Neural progenitor cell (in vitro differentiated cells): ENCODE measurements at regions not wholly inside any gene's neighbourhood (a gene's known extent, or its start where the extent isn't known, plus 50 kb on each side); places are given as distances from the start of the nearest gene placed in this dataset.

Experiments used
- DNase-seq: peaks from one replicate; pipeline ENCODE4 v3.0.0-alpha.2; 2016; ENCODE audit warnings: low spot score
- H2AFZ ChIP-seq: fragments of 200-600 bp; sonication (generic); replicated peaks from 2 replicates; pipeline ENCODE4 v1.6.1; 2016; ENCODE audit warnings: antibody characterized with exemption
- H3F3A ChIP-seq: fragments of 200-600 bp; sonication (generic); 2 replicates; pipeline ENCODE4 v1.6.1; 2016; ENCODE audit warnings: antibody characterized with exemption, low read depth
- H3K27ac ChIP-seq: fragments of 200-600 bp; sonication (generic); 2 replicates; pipeline ENCODE4 v1.5.1; 2016; ENCODE audit warnings: mild to moderate bottlenecking
- H3K27me3 ChIP-seq: fragments of 200-600 bp; sonication (generic); 2 replicates; pipeline ENCODE4 v1.6.1; 2016; ENCODE audit warnings: mild to moderate bottlenecking, moderate library complexity
- H3K36me3 ChIP-seq: fragments of 200-600 bp; sonication (generic); 2 replicates; pipeline ENCODE4 v1.5.1; 2016
- H3K4me1 ChIP-seq: fragments of 200-600 bp; sonication (generic); 2 replicates; pipeline ENCODE4 v1.6.1; 2016; ENCODE audit warnings: mixed run types
- H3K4me2 ChIP-seq: fragments of 200-600 bp; sonication (generic); 2 replicates; pipeline ENCODE4 v1.6.1; 2016
- H3K4me3 ChIP-seq: fragments of 200-600 bp; sonication (generic); 2 replicates; pipeline ENCODE4 v1.5.1; 2016
- H3K79me2 ChIP-seq: fragments of 200-600 bp; sonication (generic); 2 replicates; pipeline ENCODE4 v1.6.1; 2016; ENCODE audit warnings: low read depth
- H3K9ac ChIP-seq: fragments of 200-600 bp; sonication (generic); 2 replicates; pipeline ENCODE4 v1.6.1; 2016
- H3K9me3 ChIP-seq: fragments of 200-600 bp; sonication (generic); 2 replicates; pipeline ENCODE4 v1.5.1; 2016; ENCODE audit warnings: low read depth
- H4K20me1 ChIP-seq: fragments of 200-600 bp; sonication (generic); 2 replicates; pipeline ENCODE4 v1.6.1; 2016; ENCODE audit warnings: low read depth
- H3K27ac Mint-ChIP-seq: 3 replicates; pipeline ENCODE4 v1.8.0; 2021; ENCODE audit warnings: mixed read lengths
- H3K27me3 Mint-ChIP-seq: 2 replicates; pipeline ENCODE4 v1.8.0; 2022; ENCODE audit warnings: low read depth, mild to moderate bottlenecking, inconsistent platforms, moderate library complexity, mixed read lengths; ENCODE audit not compliant: insufficient read depth
- H3K36me3 Mint-ChIP-seq: 3 replicates; pipeline ENCODE4 v1.8.0; 2021; ENCODE audit warnings: mixed read lengths
- H3K4me1 Mint-ChIP-seq: 3 replicates; pipeline ENCODE4 v1.8.0; 2021; ENCODE audit warnings: mixed read lengths
- H3K4me3 Mint-ChIP-seq: 3 replicates; pipeline ENCODE4 v1.8.0; 2021; ENCODE audit warnings: mild to moderate bottlenecking, moderate library complexity, mixed read lengths
- H3K9me3 Mint-ChIP-seq: 3 replicates; pipeline ENCODE4 v1.8.0; 2020; ENCODE audit warnings: mixed read lengths
- EZH2 ChIP-seq: fragments of 200-600 bp; sonication (generic); IDR thresholded peaks from 2 replicates; pipeline ENCODE4 v1.6.1; 2017; ENCODE audit warnings: antibody characterized with exemption, mild to moderate bottlenecking, moderate library complexity
- EZH2phosphoT487 ChIP-seq: fragments of 200-600 bp; sonication (generic); IDR thresholded peaks from 2 replicates; pipeline ENCODE4 v1.6.1; 2017; ENCODE audit warnings: antibody characterized with exemption
- TF ChIP-seq, protein P1 (sequence below): fragments of 200-600 bp; sonication (generic); IDR thresholded peaks from 2 replicates; pipeline ENCODE4 v1.5.1; 2017; ENCODE audit warnings: antibody characterized with exemption, mild to moderate bottlenecking

DNA sequence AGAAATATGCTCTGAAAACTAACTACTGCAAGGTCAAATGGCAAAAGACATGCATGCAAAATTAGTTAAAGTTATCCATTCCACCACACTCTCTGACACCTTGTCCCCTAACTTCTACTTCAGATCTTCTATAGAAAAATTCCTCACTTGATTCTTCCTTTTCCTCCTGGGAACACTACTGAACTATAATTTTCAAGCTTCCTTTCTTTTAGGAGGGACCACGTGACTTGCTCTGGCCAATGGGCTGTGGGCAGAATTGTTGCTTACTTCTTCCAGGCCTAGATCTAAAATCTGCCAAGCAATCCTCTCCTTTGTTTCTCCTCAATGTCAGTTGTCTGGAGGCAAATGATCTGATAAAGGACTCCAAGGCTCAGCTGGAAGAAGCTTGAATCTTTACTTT is 441.0 kb downstream of the CDK5RAP2 start:
- H3K36me3 Mint-ChIP-seq: no peaks in the 10 kb centered on the region

DNA sequence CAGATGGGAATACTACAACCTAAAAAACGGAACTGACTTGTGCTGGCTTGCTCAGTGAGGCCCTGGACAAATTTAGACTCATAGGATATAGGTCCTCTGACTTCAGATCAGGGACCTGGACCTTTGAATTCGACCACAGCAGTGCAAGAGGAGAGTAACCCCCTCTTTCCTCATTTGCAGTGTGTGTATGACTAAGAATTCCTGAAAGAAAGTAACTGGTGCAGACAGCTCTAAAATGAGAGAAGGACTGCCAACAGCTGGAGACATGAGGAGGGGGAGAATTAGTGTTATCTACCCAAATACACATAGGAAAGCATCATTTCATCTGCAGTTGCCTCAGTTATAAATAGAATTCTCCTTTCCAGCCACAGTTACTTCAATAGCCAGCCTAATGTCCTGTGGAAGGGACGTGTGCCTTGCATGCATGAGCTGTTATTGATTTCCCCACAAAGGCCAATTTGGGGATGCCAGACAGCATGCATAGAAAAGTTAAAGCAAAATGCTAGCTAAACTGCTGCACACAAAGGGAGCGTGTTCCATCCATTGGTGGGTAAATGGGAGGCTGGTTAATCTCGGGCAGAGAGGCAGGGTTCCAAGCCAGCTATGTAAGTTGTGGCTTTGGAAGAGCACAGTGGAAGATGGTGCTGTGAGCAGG is 442.7 kb downstream of the CDK5RAP2 start:
- H3K9me3 ChIP-seq: no peaks in the 10 kb centered on the region
- H3K9me3 Mint-ChIP-seq: peaks cover 15% of the 10 kb centered on the region
- DNase-seq: no peak
- H3K36me3 ChIP-seq: no peaks in the 10 kb centered on the region
- H2AFZ ChIP-seq: no peak overlapping the region
- no peaks in the 10 kb centered on the region for H3K79me2 ChIP-seq
- no peak overlapping the region for H3K4me2 ChIP-seq
- no peaks in the 10 kb centered on the region for H3K27me3 Mint-ChIP-seq
- H3K27ac ChIP-seq: no peak overlapping the region
- H3K4me3 Mint-ChIP-seq: no peak overlapping the region
- H3K27me3 ChIP-seq: no peaks in the 10 kb centered on the region
- no peaks in the 10 kb centered on the region for H3K4me1 ChIP-seq
- TF ChIP-seq EZH2: no peak
- no peak for TF ChIP-seq EZH2phosphoT487
- TF ChIP-seq, protein P1, sequence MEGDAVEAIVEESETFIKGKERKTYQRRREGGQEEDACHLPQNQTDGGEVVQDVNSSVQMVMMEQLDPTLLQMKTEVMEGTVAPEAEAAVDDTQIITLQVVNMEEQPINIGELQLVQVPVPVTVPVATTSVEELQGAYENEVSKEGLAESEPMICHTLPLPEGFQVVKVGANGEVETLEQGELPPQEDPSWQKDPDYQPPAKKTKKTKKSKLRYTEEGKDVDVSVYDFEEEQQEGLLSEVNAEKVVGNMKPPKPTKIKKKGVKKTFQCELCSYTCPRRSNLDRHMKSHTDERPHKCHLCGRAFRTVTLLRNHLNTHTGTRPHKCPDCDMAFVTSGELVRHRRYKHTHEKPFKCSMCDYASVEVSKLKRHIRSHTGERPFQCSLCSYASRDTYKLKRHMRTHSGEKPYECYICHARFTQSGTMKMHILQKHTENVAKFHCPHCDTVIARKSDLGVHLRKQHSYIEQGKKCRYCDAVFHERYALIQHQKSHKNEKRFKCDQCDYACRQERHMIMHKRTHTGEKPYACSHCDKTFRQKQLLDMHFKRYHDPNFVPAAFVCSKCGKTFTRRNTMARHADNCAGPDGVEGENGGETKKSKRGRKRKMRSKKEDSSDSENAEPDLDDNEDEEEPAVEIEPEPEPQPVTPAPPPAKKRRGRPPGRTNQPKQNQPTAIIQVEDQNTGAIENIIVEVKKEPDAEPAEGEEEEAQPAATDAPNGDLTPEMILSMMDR: no peak
- H3K4me1 Mint-ChIP-seq: no peaks in the 10 kb centered on the region
- no peak overlapping the region for H3K4me3 ChIP-seq
- H3K27ac Mint-ChIP-seq: no peak overlapping the region
- no peak overlapping the region for H3K9ac ChIP-seq
- no peaks in the 10 kb centered on the region for H4K20me1 ChIP-seq
- H3K36me3 Mint-ChIP-seq: no peaks in the 10 kb centered on the region
- H3F3A ChIP-seq: no peaks in the 10 kb centered on the region

More for the DNA sequence above, 441.0 kb downstream of the CDK5RAP2 start:
- TF ChIP-seq EZH2phosphoT487: no peak
- TF ChIP-seq, protein P1: no peak
- TF ChIP-seq EZH2: no peak
- Histone ChIP-seq H3K4me2 (no peak overlapping the region), H3K27ac (no peak overlapping the region), H3K79me2 (no peaks in the 10 kb centered on the region), H3K4me3 (no peak overlapping the region), H3K4me1 (no peaks in the 10 kb centered on the region), H2AFZ (no peak overlapping the region), H3K9ac (no peak overlapping the region), H3K27me3 (no peaks in the 10 kb centered on the region), H3K9me3 (no peaks in the 10 kb centered on the region), H3F3A (no peaks in the 10 kb centered on the region), H3K36me3 (no peaks in the 10 kb centered on the region), H4K20me1 (no peaks in the 10 kb centered on the region)
- DNase-seq: no peak
- no peaks in the 10 kb centered on the region for H3K4me1 Mint-ChIP-seq
- no peak overlapping the region for H3K27ac Mint-ChIP-seq
- H3K27me3 Mint-ChIP-seq: peaks cover 2% of the 10 kb centered on the region
- H3K4me3 Mint-ChIP-seq: no peak overlapping the region
- peaks cover 8% of the 10 kb centered on the region for H3K9me3 Mint-ChIP-seq

DNA sequence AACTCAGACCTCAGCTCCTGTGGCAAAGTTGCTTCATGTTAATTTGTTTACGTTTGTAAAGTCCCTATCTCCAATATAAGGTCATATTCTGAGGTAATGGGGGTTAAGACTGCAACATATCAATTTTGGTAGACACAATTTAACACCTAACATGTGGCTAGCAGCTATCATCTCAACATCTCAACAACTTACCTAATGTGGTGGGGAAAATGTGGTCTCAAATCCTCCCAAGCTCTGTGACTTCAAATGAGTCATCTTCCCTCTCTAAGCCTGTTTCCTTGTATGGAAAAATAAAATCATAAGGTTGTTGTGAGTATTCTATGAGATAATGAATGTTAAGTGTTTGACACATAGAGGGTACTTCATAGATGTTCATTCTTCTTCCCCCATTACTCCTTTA is 443.3 kb downstream of the CDK5RAP2 start:
- Mint-ChIP-seq H3K4me1 (no peaks in the 10 kb centered on the region), H3K27ac (no peak overlapping the region), H3K27me3 (no peaks in the 10 kb centered on the region), H3K9me3 (peaks cover 17% of the 10 kb centered on the region), H3K36me3 (no peaks in the 10 kb centered on the region), H3K4me3 (no peak overlapping the region)
- no peak overlapping the region for H3K4me3 ChIP-seq
- H3K36me3 ChIP-seq: no peaks in the 10 kb centered on the region
- no peaks in the 10 kb centered on the region for H4K20me1 ChIP-seq
- H3K27me3 ChIP-seq: no peaks in the 10 kb centered on the region
- H3K4me1 ChIP-seq: no peaks in the 10 kb centered on the region
- no peak overlapping the region for H3K4me2 ChIP-seq
- no peaks in the 10 kb centered on the region for H3K79me2 ChIP-seq
- no peaks in the 10 kb centered on the region for H3K9me3 ChIP-seq
- TF ChIP-seq, protein P1: no peak
- TF ChIP-seq EZH2 (no peak), EZH2phosphoT487 (no peak)
- H3F3A ChIP-seq: no peaks in the 10 kb centered on the region
- H3K27ac ChIP-seq: no peak overlapping the region
- DNase-seq: no peak
- no peak overlapping the region for H2AFZ ChIP-seq
- H3K9ac ChIP-seq: no peak overlapping the region
